K562 (cell line): ENCODE measurements at regions not wholly inside any gene's neighbourhood (a gene's known extent, or its start where the extent isn't known, plus 50 kb on each side); places are given as distances from the start of the nearest gene placed in this dataset.

ENCODE experiments used
- BCL6 ChIP-seq: fragments of 250-450 bp; sonication (Bioruptor Pico); IDR thresholded peaks from 2 replicates; pipeline ENCODE4 v1.4.0; 2020
- BDP1 ChIP-seq: IDR thresholded peaks from 3 replicates; pipeline ENCODE4 v1.6.1; 2011; ENCODE audit not compliant: insufficient read length, insufficient read depth
- CHAMP1 ChIP-seq: fragments of 450-650 bp; IDR thresholded peaks from 2 replicates; pipeline ENCODE4 v1.6.1; 2016; ENCODE audit warnings: mild to moderate bottlenecking
- ELK1 ChIP-seq: sonication (generic); formaldehyde crosslinking; IDR thresholded peaks from 2 replicates; pipeline ENCODE4 v1.8.1; 2022; ENCODE audit warnings: missing genetic modification reagents
- FOXM1 ChIP-seq, 2 experiments: fragments of 450-650 bp in 1 of 2; sonication (generic) in 1 of 2; formaldehyde crosslinking in 1 of 2; IDR thresholded peaks; 2 replicates each; pipeline versions ENCODE4 v1.6.1 to v1.9.0; 2017 to 2022; ENCODE audit warnings: low read depth in 2 of 2, mild to moderate bottlenecking in 2 of 2, missing genetic modification reagents in 1 of 2, moderate library complexity in 1 of 2
- GATAD2A ChIP-seq: fragments of 450-650 bp; IDR thresholded peaks from 2 replicates; pipeline ENCODE4 v1.6.1; 2017
- KDM1A ChIP-seq, 2 experiments: fragments of 450-650 bp; IDR thresholded peaks; 2 replicates each; pipeline ENCODE4 v1.6.1; 2016; ENCODE audit warnings: mild to moderate bottlenecking in 2 of 2
- PCBP2 ChIP-seq: fragments of 200-400 bp; formaldehyde crosslinking; IDR thresholded peaks from 2 replicates; pipeline ENCODE4 v1.6.1; 2018; ENCODE audit warnings: low read length, low read depth, mild to moderate bottlenecking, moderate library complexity; ENCODE audit not compliant: poor library complexity, severe bottlenecking
- POLR2G ChIP-seq: fragments of 200-400 bp; formaldehyde crosslinking; IDR thresholded peaks from 2 replicates; pipeline ENCODE4 v1.6.1; 2017; ENCODE audit warnings: low read depth, mild to moderate bottlenecking, antibody characterized with exemption, low read length, moderate library complexity
- RAD21 ChIP-seq, 2 experiments: fragments of 250-450 bp in 1 of 2; fragments of 450-650 bp in 1 of 2; sonication (Bioruptor Pico) in 1 of 2; formaldehyde crosslinking in 1 of 2; IDR thresholded peaks in 1 of 2; conservative IDR thresholded peaks in 1 of 2; 2 replicates each; pipeline versions ENCODE4 v1.4.0 to v1.8.0; 2020 to 2022; ENCODE audit warnings: mild to moderate bottlenecking in 2 of 2, moderate library complexity in 1 of 2
- RBM17 ChIP-seq: fragments of 200-400 bp; formaldehyde crosslinking; IDR thresholded peaks from 2 replicates; pipeline ENCODE4 v1.6.1; 2017; ENCODE audit warnings: low read depth, mild to moderate bottlenecking, low read length, borderline replicate concordance
- SMAD4 ChIP-seq: fragments of 250-450 bp; sonication (Bioruptor Pico); conservative IDR thresholded peaks from 2 replicates; pipeline ENCODE4 v1.8.0; 2021; ENCODE audit warnings: inconsistent platforms, mild to moderate bottlenecking, moderate library complexity
- SRSF9 ChIP-seq: fragments of 200-400 bp; formaldehyde crosslinking; IDR thresholded peaks from 2 replicates; pipeline ENCODE4 v1.6.1; 2017; ENCODE audit warnings: low read depth, low read length, borderline replicate concordance
- TAF7 ChIP-seq: fragments of 450-650 bp; IDR thresholded peaks from 2 replicates; pipeline ENCODE4 v1.6.1; 2016; ENCODE audit warnings: missing genetic modification characterization, missing compliant biosample characterization
- TEAD2 ChIP-seq: fragments of 450-650 bp; IDR thresholded peaks from 2 replicates; pipeline ENCODE4 v1.6.1; 2016; ENCODE audit warnings: missing genetic modification characterization, control low read depth, missing compliant biosample characterization
- TFAP4 ChIP-seq: sonication (generic); formaldehyde crosslinking; IDR thresholded peaks from 2 replicates; pipeline ENCODE4 v1.8.0; 2022; ENCODE audit warnings: missing genetic modification reagents, mild to moderate bottlenecking, moderate library complexity, borderline replicate concordance
- XRCC4 ChIP-seq: IDR thresholded peaks from one replicate; pipeline ENCODE4 v1.6.1; 2011; ENCODE audit not compliant: insufficient read depth, insufficient read length; ENCODE audit errors: extremely low read depth
- YBX1 ChIP-seq: fragments of 450-650 bp; IDR thresholded peaks from 2 replicates; pipeline ENCODE4 v1.7.1; 2016; ENCODE audit warnings: mild to moderate bottlenecking
- ZBTB1 ChIP-seq: sonication (generic); formaldehyde crosslinking; IDR thresholded peaks from 2 replicates; pipeline ENCODE4 v1.8.1; 2023; ENCODE audit warnings: missing genetic modification reagents, low read depth, mild to moderate bottlenecking, borderline replicate concordance
- ZBTB7A ChIP-seq: IDR thresholded peaks from 2 replicates; pipeline ENCODE4 v1.6.1; 2011; ENCODE audit warnings: low read depth, mild to moderate bottlenecking, low read length, moderate library complexity, borderline replicate concordance; ENCODE audit not compliant: control insufficient read depth
- ZNF316 ChIP-seq: fragments of 450-650 bp; IDR thresholded peaks from 2 replicates; pipeline ENCODE4 v1.6.1; 2016
- ZNF551 ChIP-seq: fragments of 250-450 bp; sonication (Bioruptor Pico); IDR thresholded peaks from 2 replicates; pipeline ENCODE4 v1.5.0; 2021; ENCODE audit warnings: mild to moderate bottlenecking, moderate library complexity
- ZNF589 ChIP-seq: fragments of 200-800 bp; sonication (Bioruptor generic); IDR thresholded peaks from 2 replicates; pipeline ENCODE4 v1.6.1; 2016; ENCODE audit warnings: low read depth, missing genetic modification characterization, missing compliant biosample characterization
- ZNF740 ChIP-seq, 3 experiments: fragments of 200-800 bp in 1 of 3; sonication (Bioruptor generic) in 1 of 3; sonication (generic) in 1 of 3; formaldehyde crosslinking in 1 of 3; IDR thresholded peaks; 2 replicates each; pipeline versions ENCODE4 v1.6.1 to v1.8.0; 2016 to 2022; ENCODE audit warnings: mild to moderate bottlenecking in 2 of 3, missing compliant biosample characterization in 2 of 3, missing genetic modification characterization in 2 of 3, missing genetic modification reagents in 1 of 3
- ZNF76 ChIP-seq: fragments of 250-450 bp; sonication (Bioruptor Pico); IDR thresholded peaks from 2 replicates; pipeline ENCODE4 v1.4.0; 2020; ENCODE audit warnings: mild to moderate bottlenecking, moderate library complexity, borderline replicate concordance

GRCh38 chr22:47678048-47678447, 915.6 kb downstream of the TBC1D22A start (continued):
- TF ChIP-seq ELK1 (no peak), YBX1 (no peak), XRCC4 (no peak), FOXM1 (IDR thresholded peaks at IDR 0.05; ENCODE audit: low read depth) (peak; percentile 61), FOXM1 (CRISPR knock-in tag; IDR thresholded peaks at IDR 0.05; ENCODE audit: low read depth) (no peak), ZNF589 (CRISPR knock-in tag) (no peak), RBM17 (no peak), SMAD4 (CRISPR knock-in tag) (no peak), TEAD2 (no peak), BCL6 (CRISPR knock-in tag) (no peak), GATAD2A (no peak), ZNF740 (CRISPR knock-in tag; IDR thresholded peaks at IDR 0.05) (no peak), ZNF740 (tag; IDR thresholded peaks at IDR 0.05) (no peak), ZBTB1 (CRISPR knock-in tag) (no peak), BDP1 (no peak), ZBTB7A (no peak), ZNF551 (CRISPR knock-in tag) (no peak), TFAP4 (CRISPR knock-in tag) (no peak), POLR2G (no peak), ZNF76 (CRISPR knock-in tag) (no peak), PCBP2 (no peak), RAD21 (CRISPR knock-in tag; conservative IDR thresholded peaks at IDR 0.05 in 1 of 2, IDR thresholded peaks at IDR 0.05 in 1 of 2) (peak in 1 of 2 experiments; percentile 11; a peak in 1 of 4 replicates), KDM1A (IDR thresholded peaks at IDR 0.05) (peak in 1 of 2 experiments; percentile 48; a peak in 1 of 4 replicates), ZNF316 (peak; percentile 83), SRSF9 (no peak), CHAMP1 (no peak), TAF7 (tag) (no peak)
